Tibial nerve (tissue), 4 donors: ENCODE measurements at regions not wholly inside any gene's neighbourhood (a gene's known extent, or its start where the extent isn't known, plus 50 kb on each side); places are given as distances from the start of the nearest gene placed in this dataset.
"Not testable (repeated sequence)": the region's sequence is repeated elsewhere in the genome, so short reads cannot be mapped to it uniquely, and the experiment has no call there.

ENCODE experiments used
- DNase-seq, 2 donors: peaks; one replicate each; pipeline ENCODE4 v3.0.0-alpha.2; 2019; ENCODE audit warnings: low spot score in 2 of 2
- H3K27ac ChIP-seq, 4 donors: fragments of 200-600 bp; sonication (generic) in 3 of 4; one replicate each; pipeline ENCODE4 v1.5.1; 2017 to 2019; ENCODE audit warnings: mild to moderate bottlenecking in 1 of 4
- H3K27me3 ChIP-seq, 2 donors: fragments of 200-600 bp; sonication (generic) in 1 of 2; one replicate each; pipeline versions ENCODE4 v1.5.1 to v1.6.0; 2017 to 2019
- H3K36me3 ChIP-seq, 3 donors: fragments of 200-600 bp; sonication (generic); one replicate each; pipeline ENCODE4 v1.5.1; 2018 to 2019
- H3K4me1 ChIP-seq, 4 donors: fragments of 200-600 bp; sonication (generic) in 3 of 4; one replicate each; pipeline ENCODE4 v1.5.1; 2017 to 2019
- H3K4me3 ChIP-seq, 4 donors: fragments of 200-600 bp; sonication (generic) in 3 of 4; one replicate each; pipeline ENCODE4 v1.5.1; 2017 to 2019; ENCODE audit warnings: mild to moderate bottlenecking in 1 of 4, moderate library complexity in 1 of 4
- H3K9me3 ChIP-seq, 4 donors: fragments of 200-600 bp; sonication (generic) in 3 of 4; one replicate each; pipeline ENCODE4 v1.5.1; 2017 to 2019
- CTCF ChIP-seq, 5 experiments: fragments of 200-600 bp in 3 of 5; fragments of 450-650 bp in 2 of 5; sonication (generic) in 3 of 5; IDR thresholded peaks; one replicate each; pipeline ENCODE4 v1.5.1; 2016 to 2019; ENCODE audit warnings: antibody characterized with exemption in 5 of 5, mild to moderate bottlenecking in 3 of 5, moderate library complexity in 2 of 5
- EP300 ChIP-seq, 2 donors: sonication (generic); formaldehyde crosslinking; IDR thresholded peaks; one replicate each; pipeline ENCODE4 v1.6.1; 2017; ENCODE audit warnings: antibody characterized with exemption in 2 of 2, mild to moderate bottlenecking in 1 of 2
- POLR2A ChIP-seq, 2 donors: fragments of 450-650 bp; IDR thresholded peaks; one replicate each; pipeline ENCODE4 v1.6.1; 2017; ENCODE audit warnings: antibody characterized with exemption in 2 of 2, mild to moderate bottlenecking in 2 of 2, moderate library complexity in 2 of 2
- WGBS, 2 donors: methylation state at CpG; one replicate each; pipeline ENCODE4 v1.1.5; 2018; 5-methylcytosine and 5-hydroxymethylcytosine counted together

GRCh38 chr5:117533792-117534191 lies 959.2 kb upstream of the SEMA6A start:
- no peak overlapping the region for H3K4me3 ChIP-seq
- WGBS, 2 donors, result 96 to 97% methylated on average over 2 of the region's 2 CpGs
- no peaks in the 10 kb centered on the region for H3K4me1 ChIP-seq
- no peaks in the 10 kb centered on the region for H3K27me3 ChIP-seq
- TF ChIP-seq POLR2A (IDR thresholded peaks at IDR 0.05), result no peak
- no peak for TF ChIP-seq CTCF (IDR thresholded peaks at IDR 0.05)
- TF ChIP-seq EP300 (IDR thresholded peaks at IDR 0.05), result no peak
- DNase-seq, result no peak
- no peaks in the 10 kb centered on the region for H3K36me3 ChIP-seq
- H3K9me3 ChIP-seq, result no peaks in the 10 kb centered on the region
- H3K27ac ChIP-seq, result no peak overlapping the region

DNA sequence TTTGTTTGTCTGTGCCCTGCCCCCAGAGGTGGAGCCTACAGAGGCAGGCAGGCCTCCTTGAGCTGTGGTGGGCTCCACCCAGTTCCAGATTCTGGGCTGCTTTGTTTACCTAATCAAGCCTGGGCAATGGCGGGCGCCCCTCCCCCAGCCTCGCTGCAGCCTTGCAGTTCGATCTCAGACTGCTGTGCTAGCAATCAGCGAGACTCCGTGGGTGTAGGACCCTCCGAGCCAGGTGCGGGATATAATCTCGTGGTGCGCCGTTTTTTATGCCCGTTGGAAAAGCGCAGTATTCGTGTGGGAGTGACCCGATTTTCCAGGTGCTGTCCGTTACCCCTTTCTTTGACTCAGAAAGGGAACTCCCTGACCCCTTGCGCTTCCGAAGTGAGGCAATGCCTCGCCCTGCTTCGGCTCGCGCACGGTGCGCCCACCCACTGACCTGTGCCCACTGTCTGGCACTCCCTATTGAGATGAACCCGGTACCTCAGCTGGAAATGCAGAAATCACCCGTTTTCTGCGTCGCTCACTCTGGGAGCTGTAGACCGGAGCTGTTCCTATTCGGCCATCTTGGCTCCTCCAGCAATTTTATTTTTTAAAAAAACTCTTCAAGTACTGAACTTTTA lies 958.5 kb upstream of the SEMA6A start:
- H3K4me1 ChIP-seq, H3K27me3 ChIP-seq, DNase-seq, H3K9me3 ChIP-seq, H3K27ac ChIP-seq, H3K36me3 ChIP-seq, H3K4me3 ChIP-seq: not testable (repeated sequence)
- 94 to 98% methylated on average over 30 of the region's 30 CpGs for WGBS, 2 donors

- no peaks in the 10 kb centered on the region for H3K4me1 ChIP-seq
- H3K27me3 ChIP-seq, result no peaks in the 10 kb centered on the region
- peaks cover 0 to 4% (median 0%) of the 10 kb centered on the region in 4 donors for H3K9me3 ChIP-seq
- no peak overlapping the region for H3K27ac ChIP-seq
- 48 to 57% methylated on average over 3 of the region's 3 CpGs for WGBS, 2 donors
- no peak overlapping the region for H3K4me3 ChIP-seq
- DNase-seq, result no peak
- TF ChIP-seq POLR2A (IDR thresholded peaks at IDR 0.05), result no peak
- TF ChIP-seq EP300 (IDR thresholded peaks at IDR 0.05), result no peak
- TF ChIP-seq CTCF (IDR thresholded peaks at IDR 0.05), result no peak
- H3K36me3 ChIP-seq, result no peaks in the 10 kb centered on the region
Measured at GRCh38 chr5:117519957-117520500, 945.4 kb upstream of the SEMA6A start.

DNA sequence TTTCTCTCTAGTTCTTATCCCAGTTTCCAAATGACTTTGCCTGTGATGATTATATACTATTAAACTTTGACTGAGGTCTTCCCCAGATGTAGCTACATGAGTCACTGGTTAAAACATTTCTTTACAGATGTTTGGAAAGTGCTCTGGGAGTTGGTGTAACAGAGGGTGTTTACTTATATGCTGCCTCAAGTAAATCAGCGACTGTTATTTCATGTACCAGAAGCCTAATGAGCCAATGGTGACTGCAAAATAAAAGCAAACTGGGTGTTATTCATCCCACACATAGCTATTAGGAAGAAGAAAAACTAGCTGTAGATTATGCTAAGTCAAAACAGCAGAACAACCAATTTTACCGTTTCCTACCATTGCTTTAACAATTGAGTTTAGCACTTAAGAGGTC lies 929.7 kb upstream of the SEMA6A start:
- 53 to 55% methylated on average over 2 of the region's 2 CpGs for WGBS, 2 donors

GRCh38 chr5:117497601-117498000 lies 923.0 kb upstream of the SEMA6A start:
- no peak for DNase-seq
- TF ChIP-seq EP300 (IDR thresholded peaks at IDR 0.05), result no peak
- no peak for TF ChIP-seq POLR2A (IDR thresholded peaks at IDR 0.05)
- no peak for TF ChIP-seq CTCF (IDR thresholded peaks at IDR 0.05)
- WGBS, 2 donors, result 20 to 21% methylated on average over 3 of the region's 3 CpGs
- Histone ChIP-seq H3K9me3 (peaks cover 0 to 10% (median 2%) of the 10 kb centered on the region in 4 donors), H3K27ac (peak overlapping the region in 2 of 4 donors; percentile 5 to 47), H3K36me3 (no peaks in the 10 kb centered on the region), H3K4me1 (no peaks in the 10 kb centered on the region), H3K27me3 (no peaks in the 10 kb centered on the region), H3K4me3 (no peak overlapping the region)

More for the DNA sequence above, 929.7 kb upstream of the SEMA6A start:
- Histone ChIP-seq H3K4me1 (no peaks in the 10 kb centered on the region), H3K9me3 (no peaks in the 10 kb centered on the region), H3K27ac (no peak overlapping the region), H3K4me3 (no peak overlapping the region), H3K27me3 (no peaks in the 10 kb centered on the region), H3K36me3 (no peaks in the 10 kb centered on the region)
- DNase-seq, result no peak
- TF ChIP-seq CTCF (IDR thresholded peaks at IDR 0.05) (no peak), EP300 (IDR thresholded peaks at IDR 0.05) (no peak), POLR2A (IDR thresholded peaks at IDR 0.05) (no peak)
